ENCODE measurements at regions not wholly inside any gene's neighbourhood (a gene's known extent, or its start where the extent isn't known, plus 50 kb on each side); places are given as distances from the start of the nearest gene placed in this dataset.

- H3K4me1 ChIP-seq, result no peaks in the 10 kb centered on the region
- no peak for DNase-seq
- no peaks in the 10 kb centered on the region for H3K36me3 ChIP-seq
- TF ChIP-seq POLR2A (IDR thresholded peaks at IDR 0.05), result no peak
- TF ChIP-seq, protein P1, sequence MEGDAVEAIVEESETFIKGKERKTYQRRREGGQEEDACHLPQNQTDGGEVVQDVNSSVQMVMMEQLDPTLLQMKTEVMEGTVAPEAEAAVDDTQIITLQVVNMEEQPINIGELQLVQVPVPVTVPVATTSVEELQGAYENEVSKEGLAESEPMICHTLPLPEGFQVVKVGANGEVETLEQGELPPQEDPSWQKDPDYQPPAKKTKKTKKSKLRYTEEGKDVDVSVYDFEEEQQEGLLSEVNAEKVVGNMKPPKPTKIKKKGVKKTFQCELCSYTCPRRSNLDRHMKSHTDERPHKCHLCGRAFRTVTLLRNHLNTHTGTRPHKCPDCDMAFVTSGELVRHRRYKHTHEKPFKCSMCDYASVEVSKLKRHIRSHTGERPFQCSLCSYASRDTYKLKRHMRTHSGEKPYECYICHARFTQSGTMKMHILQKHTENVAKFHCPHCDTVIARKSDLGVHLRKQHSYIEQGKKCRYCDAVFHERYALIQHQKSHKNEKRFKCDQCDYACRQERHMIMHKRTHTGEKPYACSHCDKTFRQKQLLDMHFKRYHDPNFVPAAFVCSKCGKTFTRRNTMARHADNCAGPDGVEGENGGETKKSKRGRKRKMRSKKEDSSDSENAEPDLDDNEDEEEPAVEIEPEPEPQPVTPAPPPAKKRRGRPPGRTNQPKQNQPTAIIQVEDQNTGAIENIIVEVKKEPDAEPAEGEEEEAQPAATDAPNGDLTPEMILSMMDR (IDR thresholded peaks at IDR 0.05), result no peak
- intact Hi-C loops (cut with DNase I), result no loop called here
- WGBS, 2 donors, result 82% methylated on average over 5 of the region's 5 CpGs
- no peak overlapping the region for H3K4me3 ChIP-seq (replicated peaks in 1 of 3)
- H3K9me3 ChIP-seq, result no peaks in the 10 kb centered on the region
- no peak overlapping the region for H3K27ac ChIP-seq
- H3K27me3 ChIP-seq, result no peaks in the 10 kb centered on the region
Measured at GRCh38 chr13:109897988-109898624, 111.7 kb upstream of the IRS2 start.

DNA sequence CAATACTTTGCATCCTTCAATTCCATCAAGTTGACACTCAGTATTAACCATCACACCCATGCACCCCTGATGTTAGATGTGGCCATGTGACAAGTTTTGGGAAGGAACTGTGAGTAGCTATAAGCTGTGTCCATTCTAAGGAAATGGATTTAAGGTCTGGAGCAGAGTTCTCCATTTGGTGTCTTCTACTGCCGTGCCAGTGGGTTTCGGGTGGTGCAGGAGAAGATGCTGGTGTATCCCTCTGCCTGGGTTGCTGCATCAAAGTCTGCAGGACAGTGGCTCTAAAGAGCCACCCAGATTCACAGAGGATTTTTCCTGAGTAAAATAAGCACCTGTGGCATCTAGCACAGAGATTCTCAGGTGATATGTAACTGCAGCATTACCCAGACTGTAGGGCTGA lies 105.7 kb upstream of the IRS2 start:
- WGBS, 2 donors, result 97 to 98% methylated on average over 2 of the region's 2 CpGs
- H3K27ac ChIP-seq, result no peak overlapping the region
- no peaks in the 10 kb centered on the region for H3K4me1 ChIP-seq
- H3K36me3 ChIP-seq, result no peaks in the 10 kb centered on the region
- H3K9me3 ChIP-seq, result no peaks in the 10 kb centered on the region
- TF ChIP-seq POLR2A (IDR thresholded peaks at IDR 0.05), result no peak
- TF ChIP-seq, protein P1 (IDR thresholded peaks at IDR 0.05), result no peak
- DNase-seq, result no peak
- no peaks in the 10 kb centered on the region for H3K27me3 ChIP-seq
- H3K4me3 ChIP-seq (replicated peaks in 1 of 3), result no peak overlapping the region
- intact Hi-C loops (cut with DNase I), result no loop called here

DNA sequence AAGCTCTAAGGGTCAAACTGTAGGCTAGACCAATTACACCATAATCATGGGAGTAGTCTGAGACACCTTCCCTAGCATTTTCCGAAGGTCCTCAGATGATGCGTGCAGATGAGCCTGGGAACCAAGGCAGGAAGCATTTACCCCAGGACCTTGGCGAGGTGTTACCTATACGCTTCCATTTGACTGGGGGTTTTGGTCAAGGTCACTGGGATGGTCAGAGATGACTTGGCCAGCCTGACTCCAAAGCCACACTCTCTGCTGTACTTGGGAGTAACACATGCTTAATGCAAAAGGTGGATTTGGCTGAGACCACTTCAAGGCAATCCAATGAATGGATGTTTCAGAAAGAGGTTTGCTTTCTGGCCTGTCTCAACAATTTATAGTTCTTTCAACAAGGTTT lies 98.9 kb upstream of the IRS2 start:
- Histone ChIP-seq H3K9me3 (no peaks in the 10 kb centered on the region), H3K27me3 (no peaks in the 10 kb centered on the region), H3K27ac (no peak overlapping the region), H3K4me1 (no peaks in the 10 kb centered on the region), H3K4me3 (replicated peaks in 1 of 3) (no peak overlapping the region), H3K36me3 (no peaks in the 10 kb centered on the region)
- TF ChIP-seq, protein P1 (IDR thresholded peaks at IDR 0.05), result no peak
- no peak for TF ChIP-seq POLR2A (IDR thresholded peaks at IDR 0.05)
- DNase-seq, result no peak
- WGBS, 2 donors, result 90 to 99% methylated on average over 4 of the region's 4 CpGs
- intact Hi-C loops (cut with DNase I), result no loop called here

DNA sequence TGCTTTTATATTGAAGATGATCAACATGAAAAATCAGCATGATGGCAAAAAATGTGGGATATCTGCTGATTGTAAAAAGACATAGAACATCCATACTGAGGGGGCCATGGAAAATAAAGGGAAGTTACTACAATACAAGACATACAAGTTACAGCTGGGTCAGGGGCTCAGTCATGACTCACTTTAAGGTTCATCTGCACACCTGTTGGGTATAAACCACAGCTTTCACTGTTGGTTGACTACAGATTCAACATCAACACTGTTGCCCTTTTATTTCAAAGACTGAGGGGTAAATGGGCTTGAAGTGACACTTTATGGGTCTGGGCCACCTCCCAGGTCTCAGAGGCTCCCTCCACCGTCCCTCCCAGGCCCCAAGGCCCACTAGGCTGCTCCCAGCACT lies 98.1 kb upstream of the IRS2 start:
- WGBS, 2 donors, result 80 to 88% methylated on average over 1 of the region's 1 CpG
- no peak for TF ChIP-seq POLR2A (IDR thresholded peaks at IDR 0.05)
- TF ChIP-seq, protein P1 (IDR thresholded peaks at IDR 0.05), result no peak
- intact Hi-C loops (cut with DNase I), result no loop called here
- Histone ChIP-seq H3K27me3 (no peaks in the 10 kb centered on the region), H3K4me3 (replicated peaks in 1 of 3) (no peak overlapping the region), H3K4me1 (no peaks in the 10 kb centered on the region), H3K36me3 (no peaks in the 10 kb centered on the region), H3K9me3 (no peaks in the 10 kb centered on the region), H3K27ac (no peak overlapping the region)
- DNase-seq, result no peak

DNA sequence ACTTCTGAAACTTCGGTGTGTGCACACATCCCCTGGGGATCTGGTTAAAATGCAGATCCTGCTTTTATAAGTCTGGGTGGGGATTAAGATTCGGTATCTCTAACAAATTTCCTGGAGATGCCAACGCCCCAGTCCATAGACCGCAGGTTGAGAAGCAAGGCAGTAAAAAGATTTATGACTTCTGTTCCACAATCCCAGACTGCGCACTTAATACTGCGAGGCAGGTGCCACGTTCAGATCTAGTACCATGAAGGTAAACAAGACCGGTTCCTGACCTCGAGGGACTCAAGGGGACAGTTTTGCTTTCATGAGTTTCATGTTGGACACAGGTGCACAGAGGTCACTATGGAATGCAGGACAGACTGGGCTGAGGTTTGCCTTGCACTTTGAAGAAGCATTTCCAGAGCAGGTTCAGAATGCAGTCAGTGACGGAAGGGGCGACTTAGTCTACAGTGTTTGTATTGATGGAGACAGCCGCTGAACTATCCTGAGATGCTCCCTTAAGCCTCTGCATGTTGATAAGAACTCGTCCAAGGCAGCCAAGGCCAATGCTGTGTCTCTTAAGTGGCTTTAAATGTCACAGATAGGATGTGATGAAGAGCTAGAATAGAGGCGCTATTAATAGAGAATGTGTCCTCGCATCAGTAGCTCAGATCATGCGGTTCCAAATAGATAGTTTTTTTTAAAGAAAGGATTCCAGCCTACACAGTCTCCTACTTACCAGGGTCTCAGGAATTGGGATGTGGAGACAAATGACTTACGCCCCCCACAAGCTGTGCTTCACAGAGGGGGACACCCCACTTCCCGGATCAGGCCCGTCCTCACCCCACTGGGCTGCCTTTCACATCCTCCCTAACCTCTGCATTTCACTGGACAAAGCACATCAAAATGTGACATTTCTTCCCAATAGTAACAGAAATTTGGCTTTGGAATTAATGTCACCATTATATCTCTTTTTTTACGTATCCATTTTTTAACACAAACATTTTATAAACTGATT lies 97.1 kb upstream of the IRS2 start:
- H3K9me3 ChIP-seq, result no peaks in the 10 kb centered on the region
- DNase-seq, result no peak
- H3K27me3 ChIP-seq, result no peaks in the 10 kb centered on the region
- 86 to 87% methylated on average over 20 of the region's 20 CpGs for WGBS, 2 donors
- H3K36me3 ChIP-seq, result no peaks in the 10 kb centered on the region
- H3K27ac ChIP-seq, result no peak overlapping the region
- intact Hi-C loops (cut with DNase I), result no loop called here
- TF ChIP-seq, protein P1 (IDR thresholded peaks at IDR 0.05), result no peak
- TF ChIP-seq POLR2A (IDR thresholded peaks at IDR 0.05), result no peak
- H3K4me3 ChIP-seq (replicated peaks in 1 of 3), result no peak overlapping the region
- no peaks in the 10 kb centered on the region for H3K4me1 ChIP-seq

Measured in thyroid gland (tissue), 4 donors.